Mammary epithelial cell (primary cell): ENCODE measurements at regions not wholly inside any gene's neighbourhood (a gene's known extent, or its start where the extent isn't known, plus 50 kb on each side); places are given as distances from the start of the nearest gene placed in this dataset.

Experiments
- EZH2 ChIP-seq: IDR thresholded peaks from 2 replicates; pipeline ENCODE4 v1.6.1; 2012; ENCODE audit warnings: low read length, inconsistent platforms, borderline replicate concordance
- TF ChIP-seq, protein P1 (sequence below), 2 donors: IDR thresholded peaks in 1 of 2; conservative IDR thresholded peaks in 1 of 2; 2 replicates each; pipeline ENCODE4 v1.5.1; 2011 to 2012; ENCODE audit warnings: inconsistent platforms in 2 of 2, low read length in 2 of 2, mild to moderate bottlenecking in 2 of 2, control low read depth in 1 of 2, low read depth in 1 of 2; ENCODE audit not compliant: insufficient read depth in 1 of 2; ENCODE audit errors: extremely low read depth in 1 of 2

- TF ChIP-seq, protein P1, sequence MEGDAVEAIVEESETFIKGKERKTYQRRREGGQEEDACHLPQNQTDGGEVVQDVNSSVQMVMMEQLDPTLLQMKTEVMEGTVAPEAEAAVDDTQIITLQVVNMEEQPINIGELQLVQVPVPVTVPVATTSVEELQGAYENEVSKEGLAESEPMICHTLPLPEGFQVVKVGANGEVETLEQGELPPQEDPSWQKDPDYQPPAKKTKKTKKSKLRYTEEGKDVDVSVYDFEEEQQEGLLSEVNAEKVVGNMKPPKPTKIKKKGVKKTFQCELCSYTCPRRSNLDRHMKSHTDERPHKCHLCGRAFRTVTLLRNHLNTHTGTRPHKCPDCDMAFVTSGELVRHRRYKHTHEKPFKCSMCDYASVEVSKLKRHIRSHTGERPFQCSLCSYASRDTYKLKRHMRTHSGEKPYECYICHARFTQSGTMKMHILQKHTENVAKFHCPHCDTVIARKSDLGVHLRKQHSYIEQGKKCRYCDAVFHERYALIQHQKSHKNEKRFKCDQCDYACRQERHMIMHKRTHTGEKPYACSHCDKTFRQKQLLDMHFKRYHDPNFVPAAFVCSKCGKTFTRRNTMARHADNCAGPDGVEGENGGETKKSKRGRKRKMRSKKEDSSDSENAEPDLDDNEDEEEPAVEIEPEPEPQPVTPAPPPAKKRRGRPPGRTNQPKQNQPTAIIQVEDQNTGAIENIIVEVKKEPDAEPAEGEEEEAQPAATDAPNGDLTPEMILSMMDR (conservative IDR thresholded peaks at IDR 0.05 in 1 of 2, IDR thresholded peaks at IDR 0.05 in 1 of 2; ENCODE audit: extremely low read depth in 1 of 2, insufficient read depth in 1 of 2, low read depth in 1 of 2, low read length in 2 of 2): no peak
- no peak for TF ChIP-seq EZH2
These were observed 533.4 kb downstream of the IRX1 start for GRCh38 chr5:4128994-4129393.
